Esophagus muscularis mucosa (tissue), 4 donors: ENCODE measurements at regions not wholly inside any gene's neighbourhood (a gene's known extent, or its start where the extent isn't known, plus 50 kb on each side); places are given as distances from the start of the nearest gene placed in this dataset.
"Not testable (repeated sequence)": the region's sequence is repeated elsewhere in the genome, so short reads cannot be mapped to it uniquely, and the experiment has no call there.

ENCODE experiments used
- CTCF ChIP-seq, 3 experiments: fragments of 200-600 bp in 2 of 3; fragments of 450-650 bp in 1 of 3; sonication (generic) in 2 of 3; IDR thresholded peaks; one replicate each; pipeline ENCODE4 v1.5.1; 2017 to 2019; ENCODE audit warnings: antibody characterized with exemption in 3 of 3, mild to moderate bottlenecking in 2 of 3, moderate library complexity in 1 of 3
- EP300 ChIP-seq: sonication (generic); formaldehyde crosslinking; IDR thresholded peaks from one replicate; pipeline ENCODE4 v1.6.1; 2017; ENCODE audit warnings: antibody characterized with exemption
- POLR2A ChIP-seq: fragments of 450-650 bp; IDR thresholded peaks from one replicate; pipeline ENCODE4 v1.6.1; 2017; ENCODE audit warnings: antibody characterized with exemption, moderate library complexity, mild to moderate bottlenecking, low read depth
- POLR2AphosphoS5 ChIP-seq, 2 donors: sonication (generic); formaldehyde crosslinking; IDR thresholded peaks; one replicate each; pipeline ENCODE4 v1.6.1; 2017; ENCODE audit warnings: antibody characterized with exemption in 2 of 2

GRCh38 chr2:90036335-90036734, 1344.9 kb downstream of the RPIA start:
- not testable (repeated sequence) for TF ChIP-seq POLR2AphosphoS5 (IDR thresholded peaks at IDR 0.05); CTCF (IDR thresholded peaks at IDR 0.05); POLR2A; EP300
